Spleen (tissue), 7 donors: ENCODE measurements at regions not wholly inside any gene's neighbourhood (a gene's known extent, or its start where the extent isn't known, plus 50 kb on each side); places are given as distances from the start of the nearest gene placed in this dataset.

Source experiments
- CTCF ChIP-seq, 11 experiments: fragments of 200-600 bp in 7 of 11; fragments of 450-650 bp in 4 of 11; sonication (generic) in 4 of 11; IDR thresholded peaks in 8 of 11; conservative IDR thresholded peaks in 3 of 11; 1 replicate in 7 of 11; 2 replicates in 4 of 11; pipeline versions ENCODE4 v1.4.0 to v1.8.0; 2016 to 2021; ENCODE audit warnings: antibody characterized with exemption in 11 of 11, inconsistent platforms in 4 of 11, mild to moderate bottlenecking in 1 of 11
- POLR2A ChIP-seq, 3 donors: fragments of 450-650 bp; IDR thresholded peaks; one replicate each; pipeline ENCODE4 v1.5.1; 2017; ENCODE audit warnings: antibody characterized with exemption in 3 of 3, mild to moderate bottlenecking in 1 of 3
- POLR2AphosphoS5 ChIP-seq, 3 donors: sonication (generic); formaldehyde crosslinking; IDR thresholded peaks; one replicate each; pipeline ENCODE4 v1.5.1; 2017; ENCODE audit warnings: antibody characterized with exemption in 3 of 3
- donor health status: DM: no; HTN: no; CAD: no; lungs with moderate emphysema.
- donor health status: DM: no; HTN: no; CAD: no.
- donor health status: DM: no; HTN: no; CAD: no.

GRCh38 chr3:170811515-170811914 is 58.5 kb downstream of the RPL22L1 start:
- TF ChIP-seq POLR2A (IDR thresholded peaks at IDR 0.05) = no peak
- TF ChIP-seq CTCF (IDR thresholded peaks at IDR 0.05 in 8 of 11, conservative IDR thresholded peaks at IDR 0.05 in 3 of 11) = no peak
- TF ChIP-seq POLR2AphosphoS5 (IDR thresholded peaks at IDR 0.05) = no peak
